SK-N-DZ (cell line): ENCODE measurements at regions not wholly inside any gene's neighbourhood (a gene's known extent, or its start where the extent isn't known, plus 50 kb on each side); places are given as distances from the start of the nearest gene placed in this dataset.

Source experiments
- DNase-seq: peaks from one replicate; pipeline ENCODE4 v3.0.0-alpha.2; 2015; ENCODE audit warnings: low spot score

GRCh38 chr16:8519179-8519578, 71.1 kb downstream of the TMEM114 start:
- DNase-seq, result no peak

GRCh38 chr16:8517280-8517679, 73.0 kb downstream of the TMEM114 start:
- no peak for DNase-seq

- DNase-seq, result no peak
These were observed 73.8 kb downstream of the TMEM114 start for GRCh38 chr16:8516471-8516870.

- no peak for DNase-seq
These were observed 77.2 kb downstream of the TMEM114 start for GRCh38 chr16:8512941-8513624.

GRCh38 chr16:8511464-8511863, 78.8 kb downstream of the TMEM114 start:
- DNase-seq, result no peak

GRCh38 chr16:8510160-8510559, 80.2 kb downstream of the TMEM114 start:
- no peak for DNase-seq

GRCh38 chr16:8505327-8505991, 84.9 kb downstream of the TMEM114 start:
- no peak for DNase-seq

GRCh38 chr16:8502446-8502845, 87.9 kb downstream of the TMEM114 start:
- DNase-seq, result no peak

- DNase-seq, result no peak
These were observed 90.0 kb downstream of the TMEM114 start for GRCh38 chr16:8500351-8500750.

GRCh38 chr16:8496364-8496763, 93.9 kb downstream of the TMEM114 start:
- DNase-seq, result no peak

- DNase-seq, result no peak
These were observed 96.3 kb downstream of the TMEM114 start for GRCh38 chr16:8493972-8494371.

GRCh38 chr16:8492690-8493089, 97.6 kb downstream of the TMEM114 start:
- no peak for DNase-seq

GRCh38 chr16:8489580-8489979, 100.7 kb downstream of the TMEM114 start:
- no peak for DNase-seq

GRCh38 chr16:8486985-8487384, 103.3 kb downstream of the TMEM114 start:
- no peak for DNase-seq

- no peak for DNase-seq
These were observed 106.9 kb downstream of the TMEM114 start for GRCh38 chr16:8483396-8483795.

GRCh38 chr16:8481810-8482209, 108.5 kb downstream of the TMEM114 start:
- no peak for DNase-seq

GRCh38 chr16:8476824-8477223, 113.5 kb downstream of the TMEM114 start:
- no peak for DNase-seq

- no peak for DNase-seq
These were observed 115.7 kb downstream of the TMEM114 start for GRCh38 chr16:8474587-8474986.

- no peak for DNase-seq
These were observed 121.1 kb downstream of the TMEM114 start for GRCh38 chr16:8469102-8469778.

GRCh38 chr16:8464979-8465378, 125.3 kb downstream of the TMEM114 start:
- no peak for DNase-seq

- DNase-seq, result no peak
These were observed 131.1 kb downstream of the TMEM114 start for GRCh38 chr16:8459085-8459733.

- DNase-seq, result no peak
These were observed 131.7 kb downstream of the TMEM114 start for GRCh38 chr16:8458481-8459046.
